Adrenal gland (tissue), 9 donors: ENCODE measurements at regions not wholly inside any gene's neighbourhood (a gene's known extent, or its start where the extent isn't known, plus 50 kb on each side); places are given as distances from the start of the nearest gene placed in this dataset.

Source experiments
- DNase-seq, 7 donors: peaks; one replicate each; pipeline ENCODE4 v3.0.0-alpha.2; 2019 to 2020
- H3K27ac ChIP-seq, 5 donors: fragments of 200-600 bp; sonication (generic) in 4 of 5; 1 replicate in 3 of 5; 2 replicates in 2 of 5; pipeline versions ENCODE4 v1.5.1 to v1.8.0; 2016 to 2020; ENCODE audit warnings: mild to moderate bottlenecking in 1 of 5
- H3K27me3 ChIP-seq: fragments of 200-600 bp; 2 replicates; pipeline ENCODE4 v1.8.0; 2021
- H3K36me3 ChIP-seq, 2 donors: fragments of 200-600 bp; replicated peaks in 1 of 2; 1 replicate in 1 of 2; 2 replicates in 1 of 2; pipeline versions ENCODE4 v1.5.1 to v1.8.0; 2018 to 2022
- H3K4me1 ChIP-seq, 2 donors: fragments of 200-600 bp; replicated peaks in 1 of 2; 1 replicate in 1 of 2; 2 replicates in 1 of 2; pipeline versions ENCODE4 v1.5.1 to v1.8.0; 2018 to 2021
- H3K4me3 ChIP-seq, 4 donors: fragments of 200-600 bp; sonication (generic) in 3 of 4; one replicate each; pipeline ENCODE4 v1.5.1; 2016 to 2018
- H3K9me3 ChIP-seq, 3 donors: fragments of 200-600 bp; sonication (generic) in 1 of 3; replicated peaks in 1 of 3; 1 replicate in 2 of 3; 2 replicates in 1 of 3; pipeline versions ENCODE4 v1.5.1 to v1.8.0; 2016 to 2021
- CTCF ChIP-seq, 6 experiments: fragments of 450-650 bp in 4 of 6; fragments of 200-600 bp in 2 of 6; sonication (generic) in 1 of 6; IDR thresholded peaks; 1 replicate in 5 of 6; 2 replicates in 1 of 6; pipeline versions ENCODE4 v1.5.1 to v1.8.0; 2016 to 2021; ENCODE audit warnings: antibody characterized with exemption in 6 of 6, mild to moderate bottlenecking in 2 of 6, moderate library complexity in 1 of 6
- POLR2A ChIP-seq, 2 donors: fragments of 450-650 bp; IDR thresholded peaks; one replicate each; pipeline ENCODE4 v1.6.1; 2017; ENCODE audit warnings: antibody characterized with exemption in 2 of 2, mild to moderate bottlenecking in 2 of 2, moderate library complexity in 1 of 2
- WGBS, 4 donors: extraction: QIAGEN DNeasy Blood & Tissue Kit in 2 of 4; methylation state at CpG; one replicate each; pipeline versions ENCODE4 v1.1.5 to v1.1.7; 2013 to 2017; 5-methylcytosine and 5-hydroxymethylcytosine counted together
- intact Hi-C, 2 donors: fragments of 100-400 bp; cut with DNase I; formaldehyde crosslinking; loops; one replicate each; pipeline versions ENCODE4 v1.14.1 to v1.15.0; 2022 to 2023
- donor health status: healthy with polysubstance abuse.
- donor health status: Bipolar disorder and iron deficiency.
- donor health status: DM: yes; HTN: yes; CAD: no.
- donor health status: DM: no; HTN: no; CAD: no.
- donor health status: DM: no; HTN: no; CAD: no.

GRCh38 chr1:117795190-117795589 lies 134.2 kb downstream of the GDAP2 start:
- 51 to 71% (median 66%) methylated on average over 3 of the region's 3 CpGs for WGBS, 4 donors
- Histone ChIP-seq H3K9me3 (no peaks in the 10 kb centered on the region), H3K27me3 (no peaks in the 10 kb centered on the region), H3K36me3 (no peaks in the 10 kb centered on the region), H3K27ac (no peak overlapping the region), H3K4me1 (no peaks in the 10 kb centered on the region), H3K4me3 (no peak overlapping the region)
- peak in 4 of 7 donors; percentile 13 to 56 (median 19) for DNase-seq
- TF ChIP-seq POLR2A (IDR thresholded peaks at IDR 0.05) (no peak), CTCF (IDR thresholded peaks at IDR 0.05) (no peak)
- intact Hi-C loops: no loop called here

GRCh38 chr1:117795792-117796191 lies 133.6 kb downstream of the GDAP2 start:
- DNase-seq: peak in 3 of 7 donors; percentile 14 to 38 (median 25)
- no peak overlapping the region for H3K27ac ChIP-seq
- intact Hi-C loops: no loop called here
- TF ChIP-seq POLR2A (IDR thresholded peaks at IDR 0.05) (no peak), CTCF (IDR thresholded peaks at IDR 0.05) (no peak)
- 40 to 58% (median 50%) methylated on average over 5 of the region's 5 CpGs for WGBS, 4 donors
- no peaks in the 10 kb centered on the region for H3K4me1 ChIP-seq
- no peak overlapping the region for H3K4me3 ChIP-seq
- no peaks in the 10 kb centered on the region for H3K36me3 ChIP-seq
- H3K27me3 ChIP-seq: no peaks in the 10 kb centered on the region
- H3K9me3 ChIP-seq: no peaks in the 10 kb centered on the region

GRCh38 chr1:117796226-117796625 lies 133.2 kb downstream of the GDAP2 start:
- Histone ChIP-seq H3K27me3 (no peaks in the 10 kb centered on the region), H3K9me3 (no peaks in the 10 kb centered on the region), H3K27ac (no peak overlapping the region), H3K4me1 (no peaks in the 10 kb centered on the region), H3K4me3 (no peak overlapping the region), H3K36me3 (no peaks in the 10 kb centered on the region)
- 83 to 98% (median 88%) methylated on average over 6 of the region's 6 CpGs for WGBS, 4 donors
- TF ChIP-seq CTCF (IDR thresholded peaks at IDR 0.05) (no peak), POLR2A (IDR thresholded peaks at IDR 0.05) (no peak)
- no peak for DNase-seq
- intact Hi-C loops: no loop called here

DNA sequence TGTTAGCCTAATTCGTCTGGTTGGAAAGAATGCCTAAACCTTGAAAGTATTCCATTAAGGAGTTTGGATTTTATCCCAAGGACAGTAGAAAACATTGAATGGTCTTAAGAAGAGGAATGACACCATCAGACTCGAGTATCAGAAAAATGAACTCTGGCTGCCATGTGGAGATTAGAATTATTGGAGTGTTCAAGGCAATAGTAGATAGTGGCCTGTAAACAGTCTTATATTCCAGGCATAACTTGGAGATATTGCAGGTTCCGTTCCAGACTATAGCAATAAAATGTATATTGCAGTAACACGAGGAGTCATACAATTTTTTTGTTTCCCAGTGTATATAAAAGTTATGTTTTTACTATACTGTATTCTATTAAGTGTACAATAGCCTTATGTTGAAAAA lies 130.9 kb downstream of the GDAP2 start:
- TF ChIP-seq POLR2A (IDR thresholded peaks at IDR 0.05) (no peak), CTCF (IDR thresholded peaks at IDR 0.05) (no peak)
- Histone ChIP-seq H3K27ac (no peak overlapping the region), H3K9me3 (no peaks in the 10 kb centered on the region), H3K4me1 (no peaks in the 10 kb centered on the region), H3K4me3 (no peak overlapping the region), H3K27me3 (no peaks in the 10 kb centered on the region), H3K36me3 (no peaks in the 10 kb centered on the region)
- WGBS, 4 donors: 58 to 75% (median 63%) methylated on average over 4 of the region's 4 CpGs
- intact Hi-C loops: no loop called here
- DNase-seq: no peak
